ENCODE measurements at regions not wholly inside any gene's neighbourhood (a gene's known extent, or its start where the extent isn't known, plus 50 kb on each side); places are given as distances from the start of the nearest gene placed in this dataset.
A peak's percentile ranks its signal among the peaks of the same experiment; 100 is the strongest.

- Histone ChIP-seq H3K27ac (peak overlapping the region; percentile 62), H3K4me2 (peak overlapping the region; percentile 82), H3K79me2 (ENCODE audit: insufficient read depth, low read depth) (no peaks in the 10 kb centered on the region), H3K4me1 (ENCODE audit: low read depth, poor library complexity, severe bottlenecking) (peaks cover 43% of the 10 kb centered on the region), H3K27me3 (ENCODE audit: insufficient read depth, low read depth) (no peaks in the 10 kb centered on the region), H3K36me3 (ENCODE audit: insufficient read depth) (no peaks in the 10 kb centered on the region), H3K4me3 (IDR thresholded peaks at IDR 0.05; ENCODE audit: insufficient read depth, low read depth, low read length) (no peak overlapping the region), H2AFZ (ENCODE audit: low read depth) (peak overlapping the region; percentile 26; the same call in 1 of the 2 replicates), H3K9ac (peak overlapping the region; percentile 12; the same call in 1 of the 2 replicates), H4K20me1 (ENCODE audit: insufficient read depth) (no peaks in the 10 kb centered on the region)
- TF ChIP-seq, protein P1, sequence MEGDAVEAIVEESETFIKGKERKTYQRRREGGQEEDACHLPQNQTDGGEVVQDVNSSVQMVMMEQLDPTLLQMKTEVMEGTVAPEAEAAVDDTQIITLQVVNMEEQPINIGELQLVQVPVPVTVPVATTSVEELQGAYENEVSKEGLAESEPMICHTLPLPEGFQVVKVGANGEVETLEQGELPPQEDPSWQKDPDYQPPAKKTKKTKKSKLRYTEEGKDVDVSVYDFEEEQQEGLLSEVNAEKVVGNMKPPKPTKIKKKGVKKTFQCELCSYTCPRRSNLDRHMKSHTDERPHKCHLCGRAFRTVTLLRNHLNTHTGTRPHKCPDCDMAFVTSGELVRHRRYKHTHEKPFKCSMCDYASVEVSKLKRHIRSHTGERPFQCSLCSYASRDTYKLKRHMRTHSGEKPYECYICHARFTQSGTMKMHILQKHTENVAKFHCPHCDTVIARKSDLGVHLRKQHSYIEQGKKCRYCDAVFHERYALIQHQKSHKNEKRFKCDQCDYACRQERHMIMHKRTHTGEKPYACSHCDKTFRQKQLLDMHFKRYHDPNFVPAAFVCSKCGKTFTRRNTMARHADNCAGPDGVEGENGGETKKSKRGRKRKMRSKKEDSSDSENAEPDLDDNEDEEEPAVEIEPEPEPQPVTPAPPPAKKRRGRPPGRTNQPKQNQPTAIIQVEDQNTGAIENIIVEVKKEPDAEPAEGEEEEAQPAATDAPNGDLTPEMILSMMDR (conservative IDR thresholded peaks at IDR 0.05; ENCODE audit: low read depth, low read length) = no peak
These were observed 151.8 kb upstream of the HEY2 start for GRCh38 chr6:125597411-125598253.

DNA sequence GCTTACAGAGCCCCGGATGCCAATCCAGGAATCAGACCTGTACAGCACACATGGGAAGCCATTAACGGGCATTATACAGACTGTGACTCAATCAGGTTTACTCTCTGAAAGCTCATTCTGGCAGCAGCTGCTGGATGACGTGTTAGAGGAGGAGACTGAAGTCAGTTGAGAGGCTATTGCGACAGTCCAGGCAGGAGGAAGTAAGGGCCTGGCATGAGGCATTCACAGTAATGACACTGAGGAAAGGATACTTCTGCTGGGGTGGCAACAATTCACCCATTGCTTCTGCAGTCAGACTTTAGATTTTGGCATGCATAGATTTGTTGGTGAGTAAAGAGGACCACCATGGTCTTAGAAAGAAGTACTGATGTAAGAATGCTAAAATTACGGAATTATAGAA is 151.0 kb upstream of the HEY2 start:
- Histone ChIP-seq H3K4me1 (ENCODE audit: low read depth, poor library complexity, severe bottlenecking) (peaks cover 43% of the 10 kb centered on the region), H4K20me1 (ENCODE audit: insufficient read depth) (no peaks in the 10 kb centered on the region), H3K79me2 (ENCODE audit: insufficient read depth, low read depth) (no peaks in the 10 kb centered on the region), H3K27ac (peak overlapping the region; percentile 62; the same call in 1 of the 2 replicates), H3K27me3 (ENCODE audit: insufficient read depth, low read depth) (no peaks in the 10 kb centered on the region), H3K4me2 (peak overlapping the region; percentile 48; the same call in 1 of the 2 replicates), H2AFZ (ENCODE audit: low read depth) (peak overlapping the region; percentile 26; the same call in 1 of the 2 replicates), H3K9ac (peak overlapping the region; percentile 12; the same call in 1 of the 2 replicates), H3K4me3 (IDR thresholded peaks at IDR 0.05; ENCODE audit: insufficient read depth, low read depth, low read length) (no peak overlapping the region), H3K36me3 (ENCODE audit: insufficient read depth) (no peaks in the 10 kb centered on the region)
- TF ChIP-seq, protein P1 (conservative IDR thresholded peaks at IDR 0.05; ENCODE audit: low read depth, low read length) = no peak

- Histone ChIP-seq H3K4me3 (IDR thresholded peaks at IDR 0.05; ENCODE audit: insufficient read depth, low read depth, low read length) (no peak overlapping the region), H3K27me3 (ENCODE audit: insufficient read depth, low read depth) (no peaks in the 10 kb centered on the region), H2AFZ (ENCODE audit: low read depth) (no peak overlapping the region), H3K4me2 (no peak overlapping the region), H3K4me1 (ENCODE audit: low read depth, poor library complexity, severe bottlenecking) (peaks cover 15% of the 10 kb centered on the region), H3K36me3 (ENCODE audit: insufficient read depth) (no peaks in the 10 kb centered on the region), H3K27ac (no peak overlapping the region), H3K9ac (no peak overlapping the region), H4K20me1 (ENCODE audit: insufficient read depth) (no peaks in the 10 kb centered on the region), H3K79me2 (ENCODE audit: insufficient read depth, low read depth) (no peaks in the 10 kb centered on the region)
- TF ChIP-seq, protein P1 (conservative IDR thresholded peaks at IDR 0.05; ENCODE audit: low read depth, low read length) = no peak
These were observed 145.2 kb upstream of the HEY2 start for GRCh38 chr6:125604257-125604656.

DNA sequence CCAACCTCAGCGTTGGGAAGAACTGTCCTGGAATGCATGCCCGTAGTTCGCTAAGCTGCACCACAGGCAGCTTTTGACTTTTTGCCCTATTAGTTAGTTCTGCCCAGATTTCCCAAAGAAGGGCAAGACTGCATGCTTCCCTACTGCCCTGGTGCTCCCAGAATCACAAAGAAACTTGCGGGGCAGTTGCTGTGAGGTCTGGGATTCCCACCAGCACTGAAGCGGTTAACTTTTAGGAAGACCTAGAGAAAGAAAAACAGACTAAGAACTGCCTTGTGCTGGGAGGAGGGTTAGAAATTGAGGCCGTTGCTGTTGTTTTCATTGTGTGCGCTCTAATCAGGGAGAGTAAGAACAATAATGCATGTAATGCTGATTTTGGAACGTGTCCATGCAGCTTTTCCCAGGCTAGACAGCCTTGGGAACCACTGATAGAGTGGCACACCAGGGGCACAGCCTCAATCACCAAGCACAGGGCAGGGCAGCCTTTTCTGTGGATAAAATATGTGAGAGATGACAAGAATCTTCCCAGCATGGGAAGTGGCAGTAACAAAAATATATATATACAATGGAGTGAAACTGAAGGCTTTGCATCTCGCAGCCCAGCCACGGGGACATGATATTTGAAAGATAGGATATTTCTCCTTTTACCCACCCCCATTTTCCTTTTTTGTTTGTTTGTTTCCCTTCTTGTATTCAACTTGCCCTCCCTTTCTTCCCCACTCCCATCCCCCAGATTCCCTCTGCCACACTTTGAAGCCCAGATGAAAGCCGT is 137.7 kb upstream of the HEY2 start:
- H3K4me3 ChIP-seq (IDR thresholded peaks at IDR 0.05; ENCODE audit: insufficient read depth, low read depth, low read length) = no peak overlapping the region
- no peak overlapping the region for H2AFZ ChIP-seq (ENCODE audit: low read depth)
- no peak overlapping the region for H3K9ac ChIP-seq
- H3K4me1 ChIP-seq (ENCODE audit: low read depth, poor library complexity, severe bottlenecking) = no peaks in the 10 kb centered on the region
- TF ChIP-seq, protein P1 (conservative IDR thresholded peaks at IDR 0.05; ENCODE audit: low read depth, low read length) = no peak
- H3K4me2 ChIP-seq = no peak overlapping the region
- H3K27me3 ChIP-seq (ENCODE audit: insufficient read depth, low read depth) = no peaks in the 10 kb centered on the region
- H4K20me1 ChIP-seq (ENCODE audit: insufficient read depth) = no peaks in the 10 kb centered on the region
- H3K36me3 ChIP-seq (ENCODE audit: insufficient read depth) = no peaks in the 10 kb centered on the region
- H3K79me2 ChIP-seq (ENCODE audit: insufficient read depth, low read depth) = no peaks in the 10 kb centered on the region
- no peak overlapping the region for H3K27ac ChIP-seq

Measured in KMS-11 (cell line).